ENCODE measurements at regions not wholly inside any gene's neighbourhood (a gene's known extent, or its start where the extent isn't known, plus 50 kb on each side); places are given as distances from the start of the nearest gene placed in this dataset.

DNA sequence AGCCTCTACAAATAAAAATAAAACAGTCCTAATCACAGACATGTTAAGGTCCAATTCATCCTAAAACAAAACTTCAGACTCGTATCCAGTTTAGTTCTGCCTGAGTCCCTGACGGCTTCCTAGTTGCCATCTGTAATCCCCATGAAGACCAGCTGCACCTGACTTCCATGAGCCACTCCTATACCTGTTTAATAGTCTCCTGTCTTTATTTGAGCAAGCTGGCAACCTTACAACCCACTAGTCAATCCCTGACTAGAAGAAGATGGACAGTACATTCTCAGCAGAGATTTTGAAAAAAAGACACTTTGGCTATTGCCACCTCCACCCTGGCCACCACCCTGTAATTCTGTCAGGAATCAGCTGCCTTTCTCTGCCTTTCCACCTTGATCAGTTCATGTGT, 197.7 kb downstream of the HIBADH start:
- Histone ChIP-seq H3K4me1 (ENCODE audit: insufficient read depth) (no peaks in the 10 kb centered on the region), H3K27me3 (no peaks in the 10 kb centered on the region), H3K27ac (no peak overlapping the region), H3K79me2 (no peaks in the 10 kb centered on the region), H4K20me1 (ENCODE audit: insufficient read depth, poor library complexity, severe bottlenecking) (no peaks in the 10 kb centered on the region), H3K4me2 (no peak overlapping the region), H3K36me3 (replicated peaks; ENCODE audit: insufficient read depth, low read depth) (no peaks in the 10 kb centered on the region), H3K9me3 (ENCODE audit: low read depth) (no peaks in the 10 kb centered on the region), H2AFZ (no peak overlapping the region), H3K4me3 (no peak overlapping the region), H3K9me2 (replicated peaks; ENCODE audit: insufficient read depth) (no peaks in the 10 kb centered on the region)
- TF ChIP-seq EZH2 (IDR thresholded peaks at IDR 0.05; ENCODE audit: borderline replicate concordance), result no peak
- TF ChIP-seq, protein P1, sequence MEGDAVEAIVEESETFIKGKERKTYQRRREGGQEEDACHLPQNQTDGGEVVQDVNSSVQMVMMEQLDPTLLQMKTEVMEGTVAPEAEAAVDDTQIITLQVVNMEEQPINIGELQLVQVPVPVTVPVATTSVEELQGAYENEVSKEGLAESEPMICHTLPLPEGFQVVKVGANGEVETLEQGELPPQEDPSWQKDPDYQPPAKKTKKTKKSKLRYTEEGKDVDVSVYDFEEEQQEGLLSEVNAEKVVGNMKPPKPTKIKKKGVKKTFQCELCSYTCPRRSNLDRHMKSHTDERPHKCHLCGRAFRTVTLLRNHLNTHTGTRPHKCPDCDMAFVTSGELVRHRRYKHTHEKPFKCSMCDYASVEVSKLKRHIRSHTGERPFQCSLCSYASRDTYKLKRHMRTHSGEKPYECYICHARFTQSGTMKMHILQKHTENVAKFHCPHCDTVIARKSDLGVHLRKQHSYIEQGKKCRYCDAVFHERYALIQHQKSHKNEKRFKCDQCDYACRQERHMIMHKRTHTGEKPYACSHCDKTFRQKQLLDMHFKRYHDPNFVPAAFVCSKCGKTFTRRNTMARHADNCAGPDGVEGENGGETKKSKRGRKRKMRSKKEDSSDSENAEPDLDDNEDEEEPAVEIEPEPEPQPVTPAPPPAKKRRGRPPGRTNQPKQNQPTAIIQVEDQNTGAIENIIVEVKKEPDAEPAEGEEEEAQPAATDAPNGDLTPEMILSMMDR (IDR thresholded peaks at IDR 0.05; ENCODE audit: poor library complexity), result no peak
- TF ChIP-seq EZH2phosphoT487 (IDR thresholded peaks at IDR 0.05; ENCODE audit: low read depth, severe bottlenecking, unreplicated experiment), result no peak
- no peak for DNase-seq (ENCODE audit: low spot score)
- 94% methylated on average over 2 of the region's 2 CpGs for WGBS (ENCODE audit: low lambda C conversion rate, missing lambda C conversion rate)

DNA sequence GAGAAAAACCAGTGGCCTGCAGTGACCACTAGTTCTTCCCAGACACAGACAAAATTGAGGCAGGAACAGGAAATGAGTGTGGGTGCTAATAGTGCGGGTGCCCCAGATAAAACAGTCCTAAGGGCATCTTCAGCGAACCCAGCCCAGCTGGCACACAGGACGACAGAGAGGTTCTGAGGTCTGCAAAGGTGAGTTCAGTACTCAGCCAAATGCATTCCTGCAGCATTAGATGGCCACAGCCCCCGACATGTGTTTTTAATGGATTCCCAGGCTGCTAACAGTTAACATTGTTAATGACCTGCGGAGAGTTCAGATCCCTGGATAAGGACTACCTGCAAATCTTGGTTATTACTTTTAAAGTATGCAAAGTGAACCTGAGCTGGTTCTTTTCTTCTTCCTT, 196.0 kb downstream of the HIBADH start:
- no peaks in the 10 kb centered on the region for H4K20me1 ChIP-seq (ENCODE audit: insufficient read depth, poor library complexity, severe bottlenecking)
- no peak overlapping the region for H3K27ac ChIP-seq
- no peak for DNase-seq (ENCODE audit: low spot score)
- no peaks in the 10 kb centered on the region for H3K4me1 ChIP-seq (ENCODE audit: insufficient read depth)
- no peak overlapping the region for H3K4me2 ChIP-seq
- WGBS (ENCODE audit: low lambda C conversion rate, missing lambda C conversion rate), result 65% methylated on average over 5 of the region's 5 CpGs
- H3K36me3 ChIP-seq (replicated peaks; ENCODE audit: insufficient read depth, low read depth), result no peaks in the 10 kb centered on the region
- no peak overlapping the region for H2AFZ ChIP-seq
- H3K79me2 ChIP-seq, result no peaks in the 10 kb centered on the region
- no peaks in the 10 kb centered on the region for H3K9me2 ChIP-seq (replicated peaks; ENCODE audit: insufficient read depth)
- H3K4me3 ChIP-seq, result no peak overlapping the region
- H3K27me3 ChIP-seq, result no peaks in the 10 kb centered on the region
- TF ChIP-seq EZH2phosphoT487 (IDR thresholded peaks at IDR 0.05; ENCODE audit: low read depth, severe bottlenecking, unreplicated experiment) (no peak), EZH2 (IDR thresholded peaks at IDR 0.05; ENCODE audit: borderline replicate concordance) (no peak)
- TF ChIP-seq, protein P1 (IDR thresholded peaks at IDR 0.05; ENCODE audit: poor library complexity), result no peak
- no peaks in the 10 kb centered on the region for H3K9me3 ChIP-seq (ENCODE audit: low read depth)

DNA sequence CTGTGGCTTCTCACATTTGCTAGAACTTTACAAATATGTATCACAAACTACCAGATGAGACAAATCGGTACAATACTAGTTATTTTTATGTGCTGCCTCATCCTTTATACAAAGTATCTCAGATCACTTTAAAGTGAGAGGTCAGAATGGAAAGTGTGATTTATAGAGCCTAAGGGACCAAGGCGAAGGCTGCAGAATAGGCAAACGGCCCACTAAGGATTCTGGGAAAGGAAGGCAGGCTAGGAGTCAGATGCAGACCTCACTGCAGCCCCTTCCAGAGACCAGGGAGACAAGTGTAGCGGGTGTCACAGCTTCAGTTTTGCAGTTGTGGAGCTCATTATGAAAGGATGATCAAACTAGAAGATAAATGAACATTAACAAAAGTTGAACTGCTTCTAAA, 190.6 kb downstream of the HIBADH start:
- Histone ChIP-seq H3K27me3 (no peaks in the 10 kb centered on the region), H3K4me3 (no peak overlapping the region), H3K4me2 (no peak overlapping the region), H3K79me2 (no peaks in the 10 kb centered on the region), H3K9me3 (ENCODE audit: low read depth) (no peaks in the 10 kb centered on the region), H2AFZ (no peak overlapping the region), H3K27ac (no peak overlapping the region), H3K36me3 (replicated peaks; ENCODE audit: insufficient read depth, low read depth) (no peaks in the 10 kb centered on the region), H3K9me2 (replicated peaks; ENCODE audit: insufficient read depth) (no peaks in the 10 kb centered on the region), H4K20me1 (ENCODE audit: insufficient read depth, poor library complexity, severe bottlenecking) (no peaks in the 10 kb centered on the region), H3K4me1 (ENCODE audit: insufficient read depth) (no peaks in the 10 kb centered on the region)
- TF ChIP-seq EZH2phosphoT487 (IDR thresholded peaks at IDR 0.05; ENCODE audit: low read depth, severe bottlenecking, unreplicated experiment), result no peak
- TF ChIP-seq, protein P1 (IDR thresholded peaks at IDR 0.05; ENCODE audit: poor library complexity), result no peak
- no peak for TF ChIP-seq EZH2 (IDR thresholded peaks at IDR 0.05; ENCODE audit: borderline replicate concordance)
- DNase-seq (ENCODE audit: low spot score), result no peak
- 93% methylated on average over 4 of the region's 4 CpGs for WGBS (ENCODE audit: low lambda C conversion rate, missing lambda C conversion rate)

Measured in hepatocyte (in vitro differentiated cells).